GM12865 (cell line): ENCODE measurements at regions not wholly inside any gene's neighbourhood (a gene's known extent, or its start where the extent isn't known, plus 50 kb on each side); places are given as distances from the start of the nearest gene placed in this dataset.
A peak's percentile ranks its signal among the peaks of the same experiment; 100 is the strongest.

ENCODE experiments used
- DNase-seq: peaks from one replicate; pipeline ENCODE4 v3.0.0; 2010; ENCODE audit warnings: low read depth
- H3K4me3 ChIP-seq: 2 replicates; pipeline ENCODE4 v1.5.1; 2011; ENCODE audit warnings: mild to moderate bottlenecking, low read depth, low read length, control low read depth
- TF ChIP-seq, protein P1 (sequence below): IDR thresholded peaks from 2 replicates; pipeline ENCODE4 v1.5.1; 2011; ENCODE audit warnings: low read length, control low read depth, low read depth, inconsistent platforms; ENCODE audit not compliant: insufficient read depth; ENCODE audit errors: missing control alignments

DNA sequence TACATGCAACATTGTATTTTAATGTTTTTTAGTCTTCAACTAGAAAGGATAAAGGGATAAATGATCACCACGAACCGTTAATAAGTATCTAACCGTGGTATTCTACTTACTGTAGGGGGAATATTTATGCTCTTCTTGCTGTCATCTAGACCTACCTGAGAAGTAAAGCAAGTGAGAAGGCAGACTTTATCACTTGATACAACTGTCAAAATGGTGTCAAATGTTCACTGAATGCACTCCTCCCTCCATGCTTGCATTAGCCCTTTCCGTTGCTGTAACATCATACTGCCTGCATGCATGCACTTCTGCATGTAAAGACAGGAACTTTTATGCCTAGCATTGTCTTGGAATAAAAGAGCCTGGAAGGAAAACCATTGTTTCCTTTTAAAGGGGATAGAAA, 298.6 kb upstream of the PMFBP1 start:
- TF ChIP-seq, protein P1, sequence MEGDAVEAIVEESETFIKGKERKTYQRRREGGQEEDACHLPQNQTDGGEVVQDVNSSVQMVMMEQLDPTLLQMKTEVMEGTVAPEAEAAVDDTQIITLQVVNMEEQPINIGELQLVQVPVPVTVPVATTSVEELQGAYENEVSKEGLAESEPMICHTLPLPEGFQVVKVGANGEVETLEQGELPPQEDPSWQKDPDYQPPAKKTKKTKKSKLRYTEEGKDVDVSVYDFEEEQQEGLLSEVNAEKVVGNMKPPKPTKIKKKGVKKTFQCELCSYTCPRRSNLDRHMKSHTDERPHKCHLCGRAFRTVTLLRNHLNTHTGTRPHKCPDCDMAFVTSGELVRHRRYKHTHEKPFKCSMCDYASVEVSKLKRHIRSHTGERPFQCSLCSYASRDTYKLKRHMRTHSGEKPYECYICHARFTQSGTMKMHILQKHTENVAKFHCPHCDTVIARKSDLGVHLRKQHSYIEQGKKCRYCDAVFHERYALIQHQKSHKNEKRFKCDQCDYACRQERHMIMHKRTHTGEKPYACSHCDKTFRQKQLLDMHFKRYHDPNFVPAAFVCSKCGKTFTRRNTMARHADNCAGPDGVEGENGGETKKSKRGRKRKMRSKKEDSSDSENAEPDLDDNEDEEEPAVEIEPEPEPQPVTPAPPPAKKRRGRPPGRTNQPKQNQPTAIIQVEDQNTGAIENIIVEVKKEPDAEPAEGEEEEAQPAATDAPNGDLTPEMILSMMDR = no peak
- DNase-seq = no peak
- H3K4me3 ChIP-seq = no peak overlapping the region

DNA sequence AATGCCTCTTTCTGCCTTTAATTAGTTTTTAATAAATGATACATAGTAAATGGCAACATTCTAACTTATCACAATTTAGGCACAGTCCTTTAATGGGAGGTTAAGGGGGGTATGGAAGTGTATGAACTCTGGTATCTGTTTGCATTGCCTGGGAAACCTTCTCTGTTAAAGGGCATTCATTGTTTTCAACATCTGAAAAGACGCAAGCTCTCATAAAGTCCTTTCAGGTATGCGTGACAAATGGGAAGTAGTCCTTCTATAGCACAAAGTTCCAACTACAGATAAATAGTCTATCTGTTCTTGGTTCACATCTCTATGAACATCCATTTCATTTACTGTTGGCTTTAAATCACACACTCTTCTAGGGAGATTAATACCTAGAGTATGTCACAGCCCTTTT, 298.0 kb upstream of the PMFBP1 start:
- TF ChIP-seq, protein P1 = no peak
- no peak overlapping the region for H3K4me3 ChIP-seq
- no peak for DNase-seq

DNA sequence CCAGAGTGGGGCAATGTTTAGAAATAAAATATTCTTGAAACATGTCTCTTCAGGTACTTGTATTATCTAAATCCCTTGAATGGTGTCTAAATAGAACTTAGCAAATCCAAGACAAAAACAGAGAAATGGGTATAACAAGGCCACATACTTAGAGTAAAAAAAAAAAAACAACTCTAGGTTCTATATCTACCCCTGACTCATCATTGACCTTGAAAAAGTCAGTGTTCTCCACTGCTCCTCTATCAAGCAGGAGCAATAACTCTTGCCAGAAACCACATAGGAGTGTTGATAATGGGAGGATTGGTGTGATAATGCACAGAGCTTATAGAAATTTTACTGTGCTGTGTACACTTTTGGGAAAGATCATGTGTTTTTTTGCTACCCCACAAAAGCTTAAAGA, 296.6 kb upstream of the PMFBP1 start:
- H3K4me3 ChIP-seq = no peak overlapping the region
- no peak for DNase-seq
- TF ChIP-seq, protein P1 = no peak

DNA sequence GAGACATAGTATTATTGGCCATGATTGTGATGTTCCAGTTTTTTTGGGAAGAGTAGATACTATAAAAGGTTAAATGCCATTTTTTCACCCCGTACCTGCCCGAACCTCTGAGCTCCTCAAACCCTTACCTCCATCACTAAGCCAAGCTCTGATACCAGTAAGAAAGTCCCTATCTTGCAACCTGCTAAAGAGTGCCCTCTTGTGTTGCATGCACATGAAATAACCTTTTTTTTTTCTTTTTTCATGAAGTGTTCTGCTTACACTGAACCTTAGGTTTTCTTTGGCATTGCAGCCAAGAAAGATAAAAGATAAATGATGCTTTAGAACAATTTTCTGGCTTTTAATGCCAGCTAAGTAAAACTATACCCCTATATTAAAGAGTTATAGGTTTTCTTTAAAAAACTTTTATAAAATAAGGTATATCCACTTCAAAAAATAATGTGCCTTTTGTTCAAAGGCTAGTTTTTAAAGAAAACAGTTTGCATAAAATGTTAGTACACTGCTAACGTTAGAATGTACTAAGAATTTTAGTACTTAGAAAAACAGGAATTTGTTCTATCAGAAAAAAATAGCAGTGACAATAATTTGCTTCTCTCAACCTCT, 295.3 kb upstream of the PMFBP1 start:
- TF ChIP-seq, protein P1 = peak; percentile 50
- DNase-seq = peak; percentile 61
- no peak overlapping the region for H3K4me3 ChIP-seq

DNA sequence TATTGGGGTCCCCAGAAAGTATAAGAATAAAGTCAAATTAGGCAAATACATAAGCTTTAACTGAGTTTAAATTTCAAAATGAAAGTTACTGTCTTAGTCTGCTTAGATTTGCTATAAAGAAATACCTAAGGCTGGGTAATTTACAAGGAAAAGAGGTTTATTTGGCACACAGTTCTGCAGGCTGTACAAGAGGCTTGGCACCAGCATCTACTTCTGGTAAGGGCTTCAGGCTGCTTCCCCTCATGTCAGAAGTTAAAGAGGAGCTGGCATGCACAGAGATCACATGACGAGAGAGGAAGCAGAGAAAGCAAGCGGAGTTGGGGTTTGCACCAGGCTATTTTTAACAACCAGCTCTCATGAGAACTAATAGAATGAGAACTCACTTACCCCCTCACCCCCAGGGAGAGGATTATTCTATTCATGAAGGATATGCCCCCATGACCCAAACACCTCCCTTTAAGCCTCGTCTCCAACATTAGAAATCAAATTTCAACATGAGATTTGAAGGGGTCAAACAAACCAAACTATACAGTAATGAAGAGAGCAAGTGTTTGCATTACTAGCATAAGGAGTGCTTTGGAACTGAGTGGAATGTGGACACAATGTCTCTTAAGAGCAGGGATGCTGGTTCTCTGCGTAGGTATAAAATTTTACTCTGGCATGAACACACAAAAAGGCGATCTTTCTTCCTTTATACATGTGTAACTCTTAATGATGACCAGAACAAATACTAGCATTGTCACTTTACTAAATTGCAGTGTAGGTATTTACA, 292.8 kb upstream of the PMFBP1 start:
- TF ChIP-seq, protein P1 = no peak
- DNase-seq = no peak
- no peak overlapping the region for H3K4me3 ChIP-seq

DNA sequence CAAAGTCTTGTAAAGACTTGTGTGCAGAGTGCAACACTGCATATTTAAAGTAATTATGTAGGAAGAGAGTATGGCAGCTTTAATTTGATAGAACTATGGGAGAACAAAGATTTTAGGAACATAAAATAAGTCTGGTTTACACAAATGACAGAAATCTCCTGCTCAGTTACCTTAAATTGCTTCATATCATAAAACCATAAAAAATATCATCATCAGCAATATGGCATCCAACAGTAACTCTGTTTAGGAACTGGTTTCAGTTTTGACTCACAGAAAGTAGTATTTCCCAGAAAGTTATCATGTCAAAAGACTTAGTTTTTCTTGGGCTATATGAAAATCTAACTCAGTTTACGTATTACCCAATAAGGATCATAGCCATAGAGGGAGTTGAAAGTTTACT, 292.1 kb upstream of the PMFBP1 start:
- TF ChIP-seq, protein P1 = no peak
- H3K4me3 ChIP-seq = no peak overlapping the region
- DNase-seq = no peak
